SH-SY5Y (cell line): ENCODE measurements at regions not wholly inside any gene's neighbourhood (a gene's known extent, or its start where the extent isn't known, plus 50 kb on each side); places are given as distances from the start of the nearest gene placed in this dataset.

Source experiments
- GATA2 ChIP-seq: IDR thresholded peaks from 2 replicates; pipeline ENCODE4 v1.6.1; 2011; ENCODE audit warnings: mild to moderate bottlenecking, low read depth, low read length
- GATA3 ChIP-seq: IDR thresholded peaks from 2 replicates; pipeline ENCODE4 v1.6.1; 2011; ENCODE audit warnings: low read depth, mild to moderate bottlenecking, low read length, moderate library complexity

- TF ChIP-seq GATA2 (no peak), GATA3 (no peak)
Measured at GRCh38 chr11:42301777-42302176, 842.3 kb upstream of the LRRC4C start.
